Endothelial cell of umbilical vein (primary cell): ENCODE measurements at regions not wholly inside any gene's neighbourhood (a gene's known extent, or its start where the extent isn't known, plus 50 kb on each side); places are given as distances from the start of the nearest gene placed in this dataset.

Source experiments
- BruUV-seq: library from RNA; stranded (reverse); fragments of 400-500 nt; replicated peaks from 2 replicates; lab custom pipeline; 2021; lab: Mats Ljungman, UMichigan
- CTCF ChIA-PET: fragments of 300-600, 350-600 bp; sonication (Branson Sonifier 250); formaldehyde crosslinking; loops from one replicate; lab custom pipeline; 2021; ENCODE audit warnings: antibody characterized with exemption, inconsistent platforms; lab: Charles Lee
- POLR2A ChIA-PET: fragments of 300-600, 350-600 bp; sonication (Branson Sonifier 250); formaldehyde crosslinking; loops from one replicate; lab custom pipeline; 2021; ENCODE audit warnings: antibody characterized with exemption, inconsistent platforms; lab: Charles Lee
- DNase-seq: peaks from one replicate; pipeline ENCODE4 v3.0.0-alpha.2; 2011; ENCODE audit warnings: low read depth, low spot score
- FAIRE-seq: peaks from 2 replicates; lab custom pipeline; 2011; peaks lifted over from hg19 to GRCh38; lab: Jason Lieb, UNC
- H2AFZ ChIP-seq: 2 replicates; pipeline ENCODE4 v1.6.0; 2012; ENCODE audit warnings: low read depth, low read length, control low read depth, inconsistent platforms
- H3K27ac ChIP-seq: 2 replicates; pipeline ENCODE4 v1.5.1; 2011; ENCODE audit warnings: low read depth, mild to moderate bottlenecking, control low read depth, low read length, moderate library complexity; ENCODE audit not compliant: insufficient read depth
- H3K27me3 ChIP-seq, 2 experiments: 2 replicates each; pipeline versions ENCODE4 v1.6.0 to v1.6.1; 2011; ENCODE audit warnings: low read length in 2 of 2, mixed read lengths in 1 of 2; ENCODE audit not compliant: control insufficient read depth in 2 of 2, insufficient read depth in 2 of 2
- H3K36me3 ChIP-seq, 2 experiments: 2 replicates in 1 of 2; 3 replicates in 1 of 2; pipeline ENCODE4 v1.5.1; 2011; ENCODE audit warnings: low read length in 2 of 2, mild to moderate bottlenecking in 1 of 2, moderate library complexity in 1 of 2; ENCODE audit not compliant: control insufficient read depth in 2 of 2, insufficient read depth in 2 of 2; ENCODE audit errors: extremely low read depth in 1 of 2
- H3K4me1 ChIP-seq: 3 replicates; pipeline ENCODE4 v1.5.1; 2011; ENCODE audit warnings: mild to moderate bottlenecking, low read length; ENCODE audit not compliant: control insufficient read depth, insufficient read depth; ENCODE audit errors: extremely low read depth
- H3K4me2 ChIP-seq: 2 replicates; pipeline ENCODE4 v1.6.1; 2011; ENCODE audit warnings: low read length, control low read depth, mixed read lengths; ENCODE audit not compliant: insufficient read depth
- H3K4me3 ChIP-seq, 3 experiments: fragments of 200-600 bp in 1 of 3; sonication (generic), shearing (Covaris generic) in 1 of 3; replicated peaks in 1 of 3; 2 replicates each; pipeline ENCODE4 v1.5.1; 2011 to 2016; ENCODE audit warnings: control low read depth in 3 of 3, low read length in 3 of 3, mild to moderate bottlenecking in 2 of 3, inconsistent platforms in 1 of 3, low read depth in 1 of 3, moderate library complexity in 1 of 3; ENCODE audit not compliant: insufficient read depth in 1 of 3
- H3K79me2 ChIP-seq: 2 replicates; pipeline ENCODE4 v1.6.0; 2012; ENCODE audit warnings: low read length, inconsistent platforms; ENCODE audit not compliant: control insufficient read depth, insufficient read depth
- H3K9ac ChIP-seq: replicated peaks from 2 replicates; pipeline ENCODE3; 2011; ENCODE audit warnings: low read length, control low read depth; ENCODE audit not compliant: insufficient read depth; ENCODE audit errors: extremely low read depth
- H3K9me1 ChIP-seq: replicated peaks from 3 replicates; pipeline ENCODE4 v1.6.0; 2011; ENCODE audit warnings: mild to moderate bottlenecking, low read length; ENCODE audit not compliant: control insufficient read depth, insufficient read depth; ENCODE audit errors: extremely low read depth
- H3K9me3 ChIP-seq: replicated peaks from 2 replicates; pipeline ENCODE4 v1.5.1; 2012; ENCODE audit warnings: low read length, inconsistent platforms; ENCODE audit not compliant: control insufficient read depth, insufficient read depth
- H4K20me1 ChIP-seq: replicated peaks from 2 replicates; pipeline ENCODE3; 2011; ENCODE audit warnings: mild to moderate bottlenecking, low read length; ENCODE audit not compliant: control insufficient read depth, insufficient read depth; ENCODE audit errors: extremely low read depth
- EZH2 ChIP-seq: IDR thresholded peaks from 2 replicates; pipeline ENCODE4 v1.6.1; 2012; ENCODE audit warnings: borderline replicate concordance, low read depth, mild to moderate bottlenecking, moderate library complexity, low read length, inconsistent platforms; ENCODE audit not compliant: severe bottlenecking
- FOS ChIP-seq: IDR thresholded peaks from 2 replicates; pipeline ENCODE4 v1.6.1; 2011; ENCODE audit warnings: mild to moderate bottlenecking, low read length, moderate library complexity, borderline replicate concordance; ENCODE audit not compliant: insufficient read depth
- GATA2 ChIP-seq: IDR thresholded peaks from 2 replicates; pipeline ENCODE4 v1.7.0; 2011; ENCODE audit warnings: low read depth, mild to moderate bottlenecking, moderate library complexity, mixed read lengths, low read length; ENCODE audit not compliant: insufficient read length, insufficient read depth
- JUN ChIP-seq: IDR thresholded peaks from 2 replicates; pipeline ENCODE4 v1.6.1; 2011; ENCODE audit warnings: borderline replicate concordance, low read depth; ENCODE audit not compliant: insufficient read length, insufficient read depth
- MYC ChIP-seq: IDR thresholded peaks from one replicate; pipeline ENCODE4 v1.6.1; 2011; ENCODE audit warnings: mild to moderate bottlenecking, low read depth, low read length
- POLR2A ChIP-seq: IDR thresholded peaks from 2 replicates; pipeline ENCODE4 v1.6.1; 2012; ENCODE audit warnings: low read depth, mild to moderate bottlenecking, control low read depth, low read length
- POLR2AphosphoS5 ChIP-seq: IDR thresholded peaks from 2 replicates; pipeline ENCODE4 v1.6.1; 2012; ENCODE audit warnings: low read depth, mild to moderate bottlenecking, control low read depth, low read length, moderate library complexity; ENCODE audit not compliant: insufficient read depth
- dilution Hi-C: fragments of 300-500 bp; cut with MboI; formaldehyde crosslinking; loops from one replicate; pipeline ENCODE4 v1.15.0; 2019; ENCODE audit warnings: low sequenced_read_pairs; ENCODE audit not compliant: extremely low pct_ligation_motif_present
- intact Hi-C: fragments of 100-400 bp; cut with micrococcal nuclease; formaldehyde crosslinking; loops from one replicate; pipeline ENCODE4 v1.10.0; 2022
- TF ChIP-seq, protein P1 (sequence below), 2 donors: IDR thresholded peaks; 1 replicate in 1 of 2; 2 replicates in 1 of 2; pipeline ENCODE4 v1.5.1; 2011; ENCODE audit warnings: low read length in 2 of 2, mild to moderate bottlenecking in 2 of 2, moderate library complexity in 2 of 2, control low read depth in 1 of 2, inconsistent platforms in 1 of 2, low read depth in 1 of 2; ENCODE audit not compliant: insufficient read depth in 1 of 2; ENCODE audit errors: extremely low read depth in 1 of 2
- TF ChIP-seq, protein P2 (sequence below): IDR thresholded peaks from 2 replicates; pipeline ENCODE4 v1.6.1; 2011; ENCODE audit not compliant: insufficient read depth, insufficient read length

DNA sequence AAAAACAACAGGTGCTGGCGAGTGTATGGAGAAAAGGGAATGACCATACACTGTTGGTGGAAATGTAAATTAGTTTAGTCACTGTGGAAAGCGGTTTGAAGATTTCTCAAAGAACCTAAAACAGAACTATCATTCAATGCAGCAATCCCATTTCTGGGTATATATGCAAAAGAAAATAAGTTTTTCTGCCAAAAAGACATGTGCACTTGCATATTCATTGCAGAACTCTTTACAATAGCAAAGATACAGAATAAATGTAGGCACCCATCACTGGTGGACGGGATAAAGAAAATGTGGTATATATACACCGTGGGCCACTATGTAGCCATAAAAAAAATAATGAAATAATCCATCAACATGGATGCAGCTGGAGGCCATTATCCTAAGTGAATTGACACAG lies 105.1 kb upstream of the FSTL5 start:
- no peak overlapping the region for H3K4me3 ChIP-seq
- H3K4me2 ChIP-seq = no peak overlapping the region
- H3K79me2 ChIP-seq = no peaks in the 10 kb centered on the region
- ChIA-PET POLR2A (no interaction called here), CTCF (no interaction called here)
- no peaks in the 10 kb centered on the region for H3K36me3 ChIP-seq
- intact Hi-C loops (no loop called here), dilution Hi-C loops (no loop called here)
- no peaks in the 10 kb centered on the region for H3K9me3 ChIP-seq
- TF ChIP-seq FOS (no peak), POLR2A (no peak), POLR2AphosphoS5 (no peak), GATA2 (no peak), EZH2 (no peak), MYC (no peak), JUN (no peak)
- TF ChIP-seq, protein P1, sequence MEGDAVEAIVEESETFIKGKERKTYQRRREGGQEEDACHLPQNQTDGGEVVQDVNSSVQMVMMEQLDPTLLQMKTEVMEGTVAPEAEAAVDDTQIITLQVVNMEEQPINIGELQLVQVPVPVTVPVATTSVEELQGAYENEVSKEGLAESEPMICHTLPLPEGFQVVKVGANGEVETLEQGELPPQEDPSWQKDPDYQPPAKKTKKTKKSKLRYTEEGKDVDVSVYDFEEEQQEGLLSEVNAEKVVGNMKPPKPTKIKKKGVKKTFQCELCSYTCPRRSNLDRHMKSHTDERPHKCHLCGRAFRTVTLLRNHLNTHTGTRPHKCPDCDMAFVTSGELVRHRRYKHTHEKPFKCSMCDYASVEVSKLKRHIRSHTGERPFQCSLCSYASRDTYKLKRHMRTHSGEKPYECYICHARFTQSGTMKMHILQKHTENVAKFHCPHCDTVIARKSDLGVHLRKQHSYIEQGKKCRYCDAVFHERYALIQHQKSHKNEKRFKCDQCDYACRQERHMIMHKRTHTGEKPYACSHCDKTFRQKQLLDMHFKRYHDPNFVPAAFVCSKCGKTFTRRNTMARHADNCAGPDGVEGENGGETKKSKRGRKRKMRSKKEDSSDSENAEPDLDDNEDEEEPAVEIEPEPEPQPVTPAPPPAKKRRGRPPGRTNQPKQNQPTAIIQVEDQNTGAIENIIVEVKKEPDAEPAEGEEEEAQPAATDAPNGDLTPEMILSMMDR (IDR thresholded peaks at IDR 0.05; ENCODE audit: extremely low read depth in 1 of 2, insufficient read depth in 1 of 2, low read depth in 1 of 2, low read length in 2 of 2) = no peak
- TF ChIP-seq, protein P2, sequence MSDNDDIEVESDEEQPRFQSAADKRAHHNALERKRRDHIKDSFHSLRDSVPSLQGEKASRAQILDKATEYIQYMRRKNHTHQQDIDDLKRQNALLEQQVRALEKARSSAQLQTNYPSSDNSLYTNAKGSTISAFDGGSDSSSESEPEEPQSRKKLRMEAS = no peak
- H3K4me1 ChIP-seq = no peaks in the 10 kb centered on the region
- no peak overlapping the region for H2AFZ ChIP-seq
- DNase-seq = no peak
- BruUV-seq = no TSS peak
- no peak overlapping the region for H3K9ac ChIP-seq
- H3K9me1 ChIP-seq = no peaks in the 10 kb centered on the region
- no peak for FAIRE-seq
- H4K20me1 ChIP-seq = no peaks in the 10 kb centered on the region
- H3K27ac ChIP-seq = no peak overlapping the region
- H3K27me3 ChIP-seq = no peaks in the 10 kb centered on the region
